Raji (cell line): ENCODE measurements at regions not wholly inside any gene's neighbourhood (a gene's known extent, or its start where the extent isn't known, plus 50 kb on each side); places are given as distances from the start of the nearest gene placed in this dataset.

Source experiments
- POLR2A ChIP-seq: IDR thresholded peaks from 2 replicates; pipeline ENCODE4 v1.6.1; 2011; ENCODE audit warnings: low read depth, low read length, control low read depth; ENCODE audit not compliant: insufficient read depth

DNA sequence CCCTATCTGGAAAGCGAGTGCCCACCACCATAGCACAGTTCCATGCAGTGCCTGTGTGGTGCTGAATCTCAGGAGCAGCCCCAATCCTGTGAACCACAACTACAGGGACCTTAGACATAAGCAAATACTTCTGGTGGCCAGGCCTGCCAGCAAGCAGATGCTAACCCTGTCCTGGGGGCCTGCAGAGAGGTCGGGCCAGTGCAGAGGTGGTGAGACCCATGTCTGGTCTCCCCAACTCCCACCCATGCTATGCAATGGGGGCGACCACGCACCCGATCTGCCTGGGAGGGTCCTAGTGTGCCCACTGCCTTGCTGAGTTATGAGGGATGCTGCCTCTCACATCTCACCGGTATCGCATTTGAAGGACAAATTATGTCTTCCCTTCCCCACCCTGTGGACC is 151.6 kb upstream of the ZNF337 start:
- TF ChIP-seq POLR2A, result no peak

DNA sequence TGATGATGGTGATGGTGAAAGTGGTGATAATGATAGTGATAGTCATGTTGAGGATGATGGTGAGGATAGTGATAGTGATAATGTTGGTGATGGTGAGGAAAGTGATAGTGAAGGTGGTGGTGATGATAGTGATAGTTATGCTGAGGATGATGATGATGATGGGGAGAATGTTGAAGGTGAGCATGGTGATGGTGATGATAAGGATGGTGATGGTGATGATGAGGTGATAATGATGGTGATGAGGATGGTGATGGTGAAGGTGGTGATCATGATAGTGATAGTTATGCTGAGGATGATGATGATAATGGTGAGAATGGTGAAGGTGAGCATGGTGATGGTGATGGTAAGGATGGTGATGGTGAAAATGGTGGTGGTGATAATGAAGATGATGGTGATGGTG is 64.9 kb upstream of the ZNF337 start:
- no peak for TF ChIP-seq POLR2A

DNA sequence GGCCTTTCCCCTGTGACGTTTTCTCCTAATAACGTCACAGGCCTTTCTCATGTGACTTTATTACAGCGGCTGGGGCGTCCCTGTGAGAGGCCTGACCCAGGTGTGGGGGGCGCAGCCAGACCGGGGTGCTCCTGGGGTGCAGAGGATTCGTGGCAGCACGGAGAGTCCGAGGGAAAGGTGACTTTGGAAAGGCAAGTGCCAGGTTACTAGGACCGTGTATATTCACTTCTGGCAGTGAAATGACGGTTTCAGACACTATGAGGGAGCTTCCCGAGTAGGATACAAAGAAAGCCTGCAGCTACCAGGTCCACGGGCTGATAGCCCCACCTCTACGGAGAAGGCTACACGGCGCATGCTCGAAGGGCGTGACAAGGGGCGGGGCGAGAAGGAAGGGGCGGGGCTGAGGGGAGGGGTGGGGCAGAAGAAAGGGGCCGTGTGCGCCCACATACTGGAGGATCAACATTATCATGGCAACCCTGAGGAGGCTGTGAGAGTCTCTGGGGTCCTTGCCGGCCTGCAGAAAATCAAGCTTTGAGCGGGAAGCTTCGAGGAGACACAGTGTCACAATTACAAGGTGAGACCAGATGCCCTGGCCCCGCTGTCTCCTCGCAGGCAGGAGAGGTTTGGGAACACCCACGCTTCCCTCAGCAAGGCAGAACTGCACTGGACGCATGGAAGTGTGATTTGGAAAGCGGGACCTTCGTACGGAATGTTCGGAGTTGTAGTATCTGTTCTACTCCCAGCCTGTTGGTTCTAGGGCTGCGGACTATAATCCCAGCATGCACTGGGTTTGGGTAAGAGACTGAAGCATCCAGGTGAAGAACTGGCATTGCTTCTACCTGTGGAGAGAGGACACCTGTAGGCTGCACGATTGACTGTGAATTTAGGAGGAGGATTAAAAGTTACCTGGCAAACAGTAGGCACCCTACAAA is 54.4 kb upstream of the ZNF337 start:
- TF ChIP-seq POLR2A, result no peak

DNA sequence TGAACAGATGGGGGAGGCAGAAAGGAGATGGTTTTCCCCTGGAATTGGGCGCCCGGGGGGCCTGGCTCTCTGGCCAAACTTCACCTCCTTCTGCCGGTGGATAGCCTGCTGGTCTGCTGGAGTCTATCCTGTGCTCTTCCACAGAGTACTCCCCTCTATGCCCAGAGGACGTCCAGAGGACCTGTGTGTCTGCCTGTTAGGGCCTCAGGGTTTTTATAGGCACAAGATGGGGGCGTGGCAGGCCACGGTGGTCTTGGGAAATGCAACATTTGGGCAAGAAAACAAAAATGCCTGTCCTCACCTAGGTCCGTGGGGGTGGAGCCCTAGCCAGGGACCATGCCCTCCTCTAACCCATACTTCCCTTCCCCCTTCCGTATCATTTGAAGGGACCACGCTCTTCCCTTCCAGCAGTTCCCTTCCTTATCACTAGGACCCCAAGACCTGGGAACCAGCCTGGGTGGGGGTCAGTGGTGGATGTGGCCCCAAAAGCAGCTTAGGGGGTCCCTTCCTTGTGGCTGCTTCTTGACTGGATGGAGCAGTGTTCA is 53.6 kb upstream of the ZNF337 start:
- TF ChIP-seq POLR2A, result no peak

DNA sequence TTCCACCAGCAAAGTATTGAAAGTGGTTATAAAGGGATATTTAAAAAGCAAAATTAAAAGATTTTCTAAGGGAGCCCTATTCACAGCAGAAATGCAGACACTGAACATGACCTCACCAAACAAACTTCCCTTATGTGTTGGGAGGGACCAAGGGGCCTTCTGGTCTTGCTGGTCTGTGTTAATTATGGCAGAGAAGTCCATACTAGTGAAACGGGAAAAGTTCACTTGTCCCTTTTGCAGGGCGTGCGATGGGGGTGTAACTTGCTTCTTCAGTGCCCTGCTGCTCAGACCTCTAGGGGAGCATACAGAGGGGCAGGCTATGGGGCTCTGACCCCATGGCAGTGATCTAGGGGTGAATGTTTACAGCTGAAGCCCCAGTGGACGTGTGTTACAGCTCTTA is 53.0 kb upstream of the ZNF337 start:
- TF ChIP-seq POLR2A, result no peak
